ENCODE measurements at regions not wholly inside any gene's neighbourhood (a gene's known extent, or its start where the extent isn't known, plus 50 kb on each side); places are given as distances from the start of the nearest gene placed in this dataset.

- Histone ChIP-seq H3K9me3 (ENCODE audit: control insufficient read depth, insufficient read depth, low read length) (no peaks in the 10 kb centered on the region), H2AK5ac (ENCODE audit: low read depth, low read length) (no peak overlapping the region), H3K56ac (ENCODE audit: extremely low read depth, insufficient read depth, low read length) (no peak overlapping the region), H4K91ac (ENCODE audit: insufficient read depth, low read depth, low read length) (no peak overlapping the region), H4K20me1 (ENCODE audit: insufficient read depth, low read length) (no peaks in the 10 kb centered on the region), H3K9me1 (ENCODE audit: insufficient read depth, low read length) (no peaks in the 10 kb centered on the region), H3K23ac (ENCODE audit: low read depth, low read length) (no peak overlapping the region), H3K4ac (ENCODE audit: low read depth, low read length) (no peak overlapping the region), H2BK5ac (ENCODE audit: low read depth, low read length, poor library complexity, severe bottlenecking) (no peak overlapping the region), H2BK120ac (ENCODE audit: low read depth, low read length) (no peak overlapping the region), H2AFZ (replicated peaks; ENCODE audit: low read length, poor library complexity) (no peak overlapping the region), H3K18ac (ENCODE audit: low read depth, low read length) (no peak overlapping the region), H3K27me3 (ENCODE audit: control insufficient read depth, insufficient read depth, low read length) (no peaks in the 10 kb centered on the region; the same call in 1 of the 2 replicates), H3K4me2 (ENCODE audit: low read depth, low read length) (no peak overlapping the region), H2AK9ac (replicated peaks; ENCODE audit: low read depth, low read length, poor library complexity) (no peak overlapping the region), H3K36me3 (ENCODE audit: control insufficient read depth, insufficient read depth, low read length) (no peaks in the 10 kb centered on the region), H3K14ac (replicated peaks; ENCODE audit: low read depth, low read length) (no peak overlapping the region), H3K79me1 (ENCODE audit: low read depth in 1 of 2, low read length in 2 of 2) (no peaks in the 10 kb centered on the region), H3K27ac (ENCODE audit: insufficient read depth, low read length) (no peak overlapping the region), H2BK20ac (ENCODE audit: low read depth, low read length) (no peak overlapping the region), H3K9ac (ENCODE audit: low read depth, low read length) (no peak overlapping the region), H3K4me1 (ENCODE audit: control insufficient read depth, insufficient read depth, low read length) (no peaks in the 10 kb centered on the region), H3K4me3 (ENCODE audit: insufficient read depth, low read depth, low read length) (no peak overlapping the region), H4K8ac (ENCODE audit: low read depth in 2 of 2, low read length in 2 of 2) (no peak overlapping the region), H4K5ac (ENCODE audit: low read depth, low read length) (no peak overlapping the region), H2BK15ac (ENCODE audit: low read depth, low read length) (no peak overlapping the region)
- CTCF ChIA-PET, result no interaction called here
- in situ Hi-C loops (cut with MboI; ENCODE audit: low sequenced_read_pairs) (no loop called here), intact Hi-C loops (cut with micrococcal nuclease) (no loop called here), dilution Hi-C loops (cut with HindIII; ENCODE audit: low sequenced_read_pairs, unreplicated experiment) (no loop called here)
- DNase-seq (no peak), ATAC-seq (ENCODE audit: low read depth) (no peak)
- POLR2A ChIA-PET (ENCODE audit: unreplicated experiment), result no interaction called here
- WGBS, 2 experiments (ENCODE audit: extremely low coverage in 2 of 2, insufficient read length in 1 of 2), result no CpG with 5 or more reads among the region's 4 CpGs
- no peak for TF ChIP-seq RAD21 (IDR thresholded peaks at IDR 0.05; ENCODE audit: low read length)
- no peak for TF ChIP-seq SMC3 (IDR thresholded peaks at IDR 0.05; ENCODE audit: low read depth, low read length)
- no peak for TF ChIP-seq RFX5 (IDR thresholded peaks at IDR 0.05; ENCODE audit: low read depth, low read length)
- no peak for TF ChIP-seq MAZ (IDR thresholded peaks at IDR 0.05; ENCODE audit: borderline replicate concordance, low read depth, low read length)
- TF ChIP-seq CEBPB (IDR thresholded peaks at IDR 0.05; ENCODE audit: low read depth, low read length), result no peak
- TF ChIP-seq MAFK (IDR thresholded peaks at IDR 0.05; ENCODE audit: low read depth, low read length), result no peak
- no peak for TF ChIP-seq FOS (IDR thresholded peaks at IDR 0.05; ENCODE audit: low read depth, low read length)
- TF ChIP-seq ELK1 (IDR thresholded peaks at IDR 0.05; ENCODE audit: borderline replicate concordance, low read depth, low read length), result no peak
- TF ChIP-seq USF2 (IDR thresholded peaks at IDR 0.05; ENCODE audit: low read depth, low read length), result no peak
- TF ChIP-seq MXI1 (IDR thresholded peaks at IDR 0.05; ENCODE audit: borderline replicate concordance, low read depth, low read length), result no peak
- TF ChIP-seq NFE2L2 (IDR thresholded peaks at IDR 0.05; ENCODE audit: low read depth, low read length), result no peak
- TF ChIP-seq POLR2A (IDR thresholded peaks at IDR 0.05; ENCODE audit: low read depth, low read length), result no peak
- no peak for TF ChIP-seq BHLHE40 (IDR thresholded peaks at IDR 0.05; ENCODE audit: low read depth, low read length)
- TF ChIP-seq CTCF (conservative IDR thresholded peaks at IDR 0.05; ENCODE audit: low read depth, low read length), result no peak
- TF ChIP-seq RCOR1 (IDR thresholded peaks at IDR 0.05; ENCODE audit: insufficient replicate concordance, low read length), result no peak
- no peak for TF ChIP-seq CHD1 (IDR thresholded peaks at IDR 0.05; ENCODE audit: low read depth, low read length)
- BruUV-seq (replicated peaks), result no TSS peak
These were observed 150.9 kb upstream of the ANK2 start for GRCh38 chr4:112898357-112899141.

Data from IMR-90 (cell line).